Small intestine (tissue), 7 donors: ENCODE measurements at regions not wholly inside any gene's neighbourhood (a gene's known extent, or its start where the extent isn't known, plus 50 kb on each side); places are given as distances from the start of the nearest gene placed in this dataset.

Experiments used
- DNase-seq, 2 donors: peaks; one replicate each; pipeline versions ENCODE4 v3.0.0 to v3.0.0-alpha.2; 2013
- FAIRE-seq: peaks from 2 replicates; lab custom pipeline; 2012; peaks lifted over from hg19 to GRCh38; lab: Jason Lieb, UNC
- H3K27ac ChIP-seq, 3 donors: one replicate each; pipeline ENCODE4 v1.5.1; 2013; ENCODE audit warnings: low read length in 2 of 3, mild to moderate bottlenecking in 2 of 3, control low read depth in 1 of 3, inconsistent platforms in 1 of 3, low read depth in 1 of 3, moderate library complexity in 1 of 3
- H3K27me3 ChIP-seq, 3 donors: one replicate each; pipeline ENCODE4 v1.6.1; 2013; ENCODE audit warnings: low read length in 3 of 3, inconsistent platforms in 1 of 3; ENCODE audit not compliant: control insufficient read depth in 3 of 3, insufficient read depth in 3 of 3
- H3K36me3 ChIP-seq, 3 donors: one replicate each; pipeline ENCODE4 v1.6.1; 2013; ENCODE audit warnings: low read length in 3 of 3, inconsistent platforms in 1 of 3, low read depth in 1 of 3, mild to moderate bottlenecking in 1 of 3, moderate library complexity in 1 of 3; ENCODE audit not compliant: control insufficient read depth in 3 of 3, insufficient read depth in 2 of 3
- H3K4me1 ChIP-seq, 3 donors: one replicate each; pipeline ENCODE4 v1.6.1; 2013; ENCODE audit warnings: low read length in 2 of 3, inconsistent platforms in 1 of 3, low read depth in 1 of 3, mild to moderate bottlenecking in 1 of 3, moderate library complexity in 1 of 3; ENCODE audit not compliant: control insufficient read depth in 3 of 3, insufficient read depth in 2 of 3
- H3K4me3 ChIP-seq, 3 donors: one replicate each; pipeline ENCODE4 v1.5.1; 2013; ENCODE audit warnings: low read length in 3 of 3, control low read depth in 1 of 3, inconsistent platforms in 1 of 3, low read depth in 1 of 3, mild to moderate bottlenecking in 1 of 3, moderate library complexity in 1 of 3
- H3K9me3 ChIP-seq, 2 donors: one replicate each; pipeline ENCODE4 v1.6.1; 2013; ENCODE audit warnings: low read depth in 1 of 2, low read length in 1 of 2; ENCODE audit not compliant: control insufficient read depth in 2 of 2, insufficient read depth in 1 of 2
- WGBS, 3 donors: extraction: QIAGEN DNeasy Blood & Tissue Kit; methylation state at CpG; one replicate each; pipeline ENCODE4 v1.1.7; 2013; 5-methylcytosine and 5-hydroxymethylcytosine counted together
- donor health status: healthy with polysubstance abuse.
- donor health status: control.
- donor health status: control.
- donor health status: Bipolar disorder and iron deficiency.
- donor health status: healthy.

- no peak for FAIRE-seq
- H3K36me3 ChIP-seq: no peaks in the 10 kb centered on the region
- peak overlapping the region in 2 of 3 donors; percentile 41 to 44 for H3K27ac ChIP-seq
- H3K4me1 ChIP-seq: peaks cover 0 to 25% (median 10%) of the 10 kb centered on the region in 3 donors
- 73 to 81% (median 77%) methylated on average over 8 of the region's 8 CpGs for WGBS, 3 donors
- no peak overlapping the region for H3K4me3 ChIP-seq
- DNase-seq: peak in 1 of 2 donors; percentile 66
- no peaks in the 10 kb centered on the region for H3K27me3 ChIP-seq
- no peaks in the 10 kb centered on the region for H3K9me3 ChIP-seq
Measured at GRCh38 chr6:139531148-139532115, 157.0 kb upstream of the CITED2 start.

- H3K27me3 ChIP-seq: no peaks in the 10 kb centered on the region
- no peak overlapping the region for H3K4me3 ChIP-seq
- H3K27ac ChIP-seq: no peak overlapping the region
- WGBS, 3 donors: 67 to 76% (median 69%) methylated on average over 7 of the region's 7 CpGs
- no peaks in the 10 kb centered on the region for H3K36me3 ChIP-seq
- H3K9me3 ChIP-seq: no peaks in the 10 kb centered on the region
- peak in 1 of 2 donors; percentile 14 for DNase-seq
- no peak for FAIRE-seq
- peaks cover 0 to 21% (median 10%) of the 10 kb centered on the region in 3 donors for H3K4me1 ChIP-seq
Measured at GRCh38 chr6:139530561-139530960, 156.1 kb upstream of the CITED2 start.

DNA sequence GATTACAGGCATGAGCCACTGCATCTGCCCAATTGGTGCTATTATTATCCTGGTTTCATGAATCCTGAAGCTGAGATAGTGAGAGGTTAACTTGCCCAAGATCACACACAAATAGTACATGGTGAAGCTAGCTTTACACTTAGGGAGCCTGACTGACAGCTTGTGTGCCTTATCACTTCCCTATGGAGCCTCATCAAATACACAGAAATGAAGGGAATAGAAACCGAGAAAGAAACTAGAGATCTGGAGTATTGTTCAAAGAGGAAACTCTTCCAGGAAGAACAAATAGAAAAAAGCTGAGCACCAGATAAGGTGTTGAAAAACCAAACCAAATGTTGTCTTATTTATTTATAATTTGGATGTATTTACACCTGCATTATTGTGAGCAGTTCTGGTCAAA, 155.0 kb upstream of the CITED2 start:
- H3K4me3 ChIP-seq: no peak overlapping the region
- DNase-seq (no peak), FAIRE-seq (no peak)
- no peaks in the 10 kb centered on the region for H3K36me3 ChIP-seq
- WGBS, 3 donors: 74 to 77% (median 75%) methylated on average over 1 of the region's 1 CpG
- no peaks in the 10 kb centered on the region for H3K9me3 ChIP-seq
- H3K4me1 ChIP-seq: peaks cover 0 to 15% (median 5%) of the 10 kb centered on the region in 3 donors
- H3K27me3 ChIP-seq: no peaks in the 10 kb centered on the region
- H3K27ac ChIP-seq: no peak overlapping the region

DNA sequence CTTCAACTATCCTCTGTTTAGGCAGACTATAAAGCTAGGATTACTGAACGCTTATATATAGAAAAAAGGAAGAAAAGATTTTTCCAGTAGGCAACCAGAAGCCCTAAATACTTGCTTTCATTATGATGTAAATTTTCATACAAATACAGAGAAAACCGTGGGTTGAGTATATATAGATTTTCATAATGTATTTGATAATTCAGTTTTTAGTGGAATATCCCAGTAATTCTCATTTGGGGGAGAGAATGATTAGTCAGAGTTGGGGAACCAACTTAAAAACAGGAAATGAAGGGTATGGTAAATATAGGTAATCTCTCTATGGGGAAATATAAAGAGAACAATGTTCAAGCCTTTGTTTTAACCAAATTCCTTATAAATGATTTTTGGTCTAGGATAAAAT, 154.0 kb upstream of the CITED2 start:
- Histone ChIP-seq H3K27me3 (no peaks in the 10 kb centered on the region), H3K4me3 (no peak overlapping the region), H3K27ac (no peak overlapping the region), H3K4me1 (peaks cover 0 to 7% (median 0%) of the 10 kb centered on the region in 3 donors), H3K9me3 (no peaks in the 10 kb centered on the region), H3K36me3 (no peaks in the 10 kb centered on the region)
- no peak for FAIRE-seq
- DNase-seq: no peak
- WGBS, 3 donors: 72 to 86% (median 81%) methylated on average over 2 of the region's 2 CpGs

DNA sequence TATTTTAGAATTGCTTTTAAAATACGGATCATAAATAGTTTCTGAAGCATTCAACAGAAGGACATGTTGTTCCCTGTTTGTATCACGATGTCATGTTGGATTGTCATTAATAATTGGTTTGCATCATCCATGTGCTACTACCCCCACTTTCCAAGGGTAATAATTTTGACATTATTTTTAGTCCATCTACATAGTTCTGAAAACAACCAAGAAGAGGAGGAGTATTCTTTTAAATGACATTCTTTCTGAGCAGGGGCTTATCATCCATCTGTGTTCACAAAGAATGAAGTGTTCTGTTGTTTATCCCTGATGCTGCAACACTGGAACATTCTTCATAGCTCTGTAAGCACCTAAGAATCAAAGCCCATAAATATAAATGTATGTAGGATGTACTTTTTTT, 151.0 kb upstream of the CITED2 start:
- WGBS, 3 donors: 84 to 92% (median 88%) methylated on average over 2 of the region's 2 CpGs
- Histone ChIP-seq H3K9me3 (no peaks in the 10 kb centered on the region), H3K4me3 (no peak overlapping the region), H3K36me3 (no peaks in the 10 kb centered on the region), H3K4me1 (no peaks in the 10 kb centered on the region), H3K27me3 (no peaks in the 10 kb centered on the region), H3K27ac (no peak overlapping the region)
- FAIRE-seq: no peak
- no peak for DNase-seq

DNA sequence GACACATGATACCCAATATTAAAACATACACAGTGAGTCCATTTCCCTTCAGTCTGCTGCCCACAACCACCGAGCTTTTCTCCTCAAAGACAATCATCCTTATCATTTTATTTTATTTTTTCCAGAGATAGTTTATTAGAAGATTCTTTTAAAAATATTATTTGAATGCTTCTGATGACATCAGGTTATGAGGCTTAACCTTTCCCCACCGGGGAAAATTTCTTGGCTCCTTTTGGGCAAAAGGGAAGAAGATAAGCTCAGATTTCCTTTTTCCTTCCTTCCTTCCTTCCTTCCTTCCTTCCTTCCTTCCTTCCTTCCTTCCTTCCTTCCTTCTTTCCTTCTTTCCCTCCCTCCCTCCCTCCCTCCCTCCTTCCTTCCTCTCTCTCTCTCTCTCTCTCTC, 149.5 kb upstream of the CITED2 start:
- 90 to 91% (median 91%) methylated on average over 2 of the region's 2 CpGs for WGBS, 3 donors
- FAIRE-seq (no peak), DNase-seq (no peak)
- Histone ChIP-seq H3K9me3 (no peaks in the 10 kb centered on the region), H3K36me3 (no peaks in the 10 kb centered on the region), H3K4me3 (no peak overlapping the region), H3K4me1 (no peaks in the 10 kb centered on the region), H3K27ac (no peak overlapping the region), H3K27me3 (no peaks in the 10 kb centered on the region)

DNA sequence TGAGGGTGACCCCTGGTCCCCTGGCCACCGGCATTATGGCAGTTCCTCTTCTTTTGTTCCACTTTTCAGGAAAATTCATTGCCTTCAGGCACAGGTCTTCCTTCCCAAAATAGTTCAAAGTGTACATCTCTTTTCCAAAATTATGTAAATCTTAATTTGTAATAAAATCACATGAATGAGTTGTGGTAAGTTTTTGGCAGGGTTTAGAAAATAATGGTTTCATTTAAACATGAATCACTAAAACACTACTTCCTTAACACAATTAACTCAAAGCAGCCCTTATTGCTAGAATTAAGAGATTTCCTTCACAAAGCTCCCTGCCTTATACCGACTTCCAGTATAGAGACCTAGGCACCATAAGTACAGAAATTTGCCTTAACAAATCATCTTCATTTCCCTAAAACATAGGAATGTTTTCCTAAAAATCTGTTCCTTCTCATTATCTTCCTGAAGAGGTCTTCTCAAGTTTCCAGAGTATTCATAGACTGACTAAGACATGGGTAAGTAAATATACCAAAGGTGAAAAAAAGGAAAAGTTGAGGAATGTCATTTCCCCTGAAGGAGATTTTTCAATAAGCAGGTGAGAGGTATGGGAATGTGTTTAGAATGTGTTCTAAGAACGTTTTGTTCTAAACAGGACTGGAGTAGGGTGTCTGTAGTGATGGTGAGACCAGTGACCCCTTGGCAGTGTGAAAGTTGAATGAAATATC, 148.2 kb upstream of the CITED2 start:
- H3K27me3 ChIP-seq: no peaks in the 10 kb centered on the region
- DNase-seq (no peak), FAIRE-seq (no peak)
- no peak overlapping the region for H3K4me3 ChIP-seq
- H3K27ac ChIP-seq: no peak overlapping the region
- H3K9me3 ChIP-seq: no peaks in the 10 kb centered on the region
- no peaks in the 10 kb centered on the region for H3K4me1 ChIP-seq
- no peaks in the 10 kb centered on the region for H3K36me3 ChIP-seq
- WGBS, 3 donors: 65 to 84% (median 77%) methylated on average over 3 of the region's 3 CpGs

- FAIRE-seq (no peak), DNase-seq (no peak)
- WGBS, 3 donors: 87 to 96% (median 95%) methylated on average over 3 of the region's 3 CpGs
- Histone ChIP-seq H3K4me3 (no peak overlapping the region), H3K27me3 (no peaks in the 10 kb centered on the region), H3K27ac (no peak overlapping the region), H3K36me3 (no peaks in the 10 kb centered on the region), H3K9me3 (no peaks in the 10 kb centered on the region), H3K4me1 (no peaks in the 10 kb centered on the region)
Measured at GRCh38 chr6:139521338-139521737, 146.9 kb upstream of the CITED2 start.
